GM12874 (cell line): ENCODE measurements at regions not wholly inside any gene's neighbourhood (a gene's known extent, or its start where the extent isn't known, plus 50 kb on each side); places are given as distances from the start of the nearest gene placed in this dataset.

Source experiments
- CTCF ChIP-seq: IDR thresholded peaks from 2 replicates; pipeline ENCODE4 v1.5.1; 2011; ENCODE audit warnings: low read depth, mild to moderate bottlenecking, control low read depth, low read length, moderate library complexity; ENCODE audit not compliant: insufficient read depth

GRCh38 chr18:78754311-78755043 lies 225.1 kb upstream of the SALL3 start:
- no peak for TF ChIP-seq CTCF

- TF ChIP-seq CTCF: no peak
Measured at GRCh38 chr18:78757014-78757413, 222.6 kb upstream of the SALL3 start.

- TF ChIP-seq CTCF: no peak
Measured at GRCh38 chr18:78758496-78758895, 221.1 kb upstream of the SALL3 start.

GRCh38 chr18:78762753-78763152 lies 216.9 kb upstream of the SALL3 start:
- no peak for TF ChIP-seq CTCF

- TF ChIP-seq CTCF: no peak
Measured at GRCh38 chr18:78764544-78764943, 215.1 kb upstream of the SALL3 start.

- no peak for TF ChIP-seq CTCF
Measured at GRCh38 chr18:78765142-78765541, 214.5 kb upstream of the SALL3 start.

- TF ChIP-seq CTCF: no peak
Measured at GRCh38 chr18:78765637-78766281, 213.9 kb upstream of the SALL3 start.
